Thoracic aorta (tissue), 2 donors: ENCODE measurements at regions not wholly inside any gene's neighbourhood (a gene's known extent, or its start where the extent isn't known, plus 50 kb on each side); places are given as distances from the start of the nearest gene placed in this dataset.

Experiments used
- ATAC-seq: fragments of 150-250 bp; one replicate; pipeline ENCODE4 v1.8.0; 2017; ENCODE audit warnings: low read depth; ENCODE audit not compliant: insufficient number of reproducible peaks, low FRiP score
- DNase-seq: peaks from one replicate; pipeline ENCODE4 v3.0.0-alpha.2; 2020; ENCODE audit warnings: low spot score
- H3K27ac ChIP-seq, 2 donors: fragments of 200-600 bp; sonication (generic); 1 replicate in 1 of 2; 2 replicates in 1 of 2; pipeline ENCODE4 v1.5.1; 2016; ENCODE audit warnings: mild to moderate bottlenecking in 2 of 2, moderate library complexity in 2 of 2
- H3K27me3 ChIP-seq: fragments of 200-600 bp; sonication (generic); replicated peaks from 2 replicates; pipeline ENCODE4 v1.6.0; 2016; ENCODE audit warnings: mild to moderate bottlenecking; ENCODE audit not compliant: insufficient read depth
- H3K36me3 ChIP-seq: fragments of 200-600 bp; sonication (generic); one replicate; pipeline ENCODE4 v1.5.1; 2016
- H3K4me1 ChIP-seq, 2 donors: fragments of 200-600 bp; sonication (generic); 1 replicate in 1 of 2; 2 replicates in 1 of 2; pipeline versions ENCODE4 v1.5.1 to v1.6.0; 2016; ENCODE audit warnings: low read depth in 2 of 2, mild to moderate bottlenecking in 1 of 2; ENCODE audit not compliant: control insufficient read depth in 1 of 2
- H3K4me3 ChIP-seq: fragments of 200-600 bp; sonication (generic); 2 replicates; pipeline ENCODE4 v1.5.1; 2016; ENCODE audit warnings: mild to moderate bottlenecking
- H3K9me3 ChIP-seq: fragments of 200-600 bp; sonication (generic); 2 replicates; pipeline ENCODE4 v1.5.1; 2016
- TF ChIP-seq, protein P1 (sequence below): fragments of 200-600 bp; sonication (generic); IDR thresholded peaks from one replicate; pipeline ENCODE4 v1.5.1; 2019; ENCODE audit warnings: antibody characterized with exemption

GRCh38 chr20:19019734-19020364, 192.6 kb upstream of the SLC24A3 start:
- DNase-seq (no peak), ATAC-seq (no peak)
- no peak overlapping the region for H3K27ac ChIP-seq
- no peaks in the 10 kb centered on the region for H3K27me3 ChIP-seq
- H3K4me3 ChIP-seq, result no peak overlapping the region
- TF ChIP-seq, protein P1, sequence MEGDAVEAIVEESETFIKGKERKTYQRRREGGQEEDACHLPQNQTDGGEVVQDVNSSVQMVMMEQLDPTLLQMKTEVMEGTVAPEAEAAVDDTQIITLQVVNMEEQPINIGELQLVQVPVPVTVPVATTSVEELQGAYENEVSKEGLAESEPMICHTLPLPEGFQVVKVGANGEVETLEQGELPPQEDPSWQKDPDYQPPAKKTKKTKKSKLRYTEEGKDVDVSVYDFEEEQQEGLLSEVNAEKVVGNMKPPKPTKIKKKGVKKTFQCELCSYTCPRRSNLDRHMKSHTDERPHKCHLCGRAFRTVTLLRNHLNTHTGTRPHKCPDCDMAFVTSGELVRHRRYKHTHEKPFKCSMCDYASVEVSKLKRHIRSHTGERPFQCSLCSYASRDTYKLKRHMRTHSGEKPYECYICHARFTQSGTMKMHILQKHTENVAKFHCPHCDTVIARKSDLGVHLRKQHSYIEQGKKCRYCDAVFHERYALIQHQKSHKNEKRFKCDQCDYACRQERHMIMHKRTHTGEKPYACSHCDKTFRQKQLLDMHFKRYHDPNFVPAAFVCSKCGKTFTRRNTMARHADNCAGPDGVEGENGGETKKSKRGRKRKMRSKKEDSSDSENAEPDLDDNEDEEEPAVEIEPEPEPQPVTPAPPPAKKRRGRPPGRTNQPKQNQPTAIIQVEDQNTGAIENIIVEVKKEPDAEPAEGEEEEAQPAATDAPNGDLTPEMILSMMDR, result no peak
- H3K4me1 ChIP-seq, result peaks cover 6 to 8% of the 10 kb centered on the region in 2 donors
- H3K9me3 ChIP-seq, result no peaks in the 10 kb centered on the region
- no peaks in the 10 kb centered on the region for H3K36me3 ChIP-seq

- no peak for ATAC-seq
- Histone ChIP-seq H3K9me3 (no peaks in the 10 kb centered on the region), H3K4me3 (no peak overlapping the region), H3K27me3 (no peaks in the 10 kb centered on the region), H3K36me3 (no peaks in the 10 kb centered on the region), H3K4me1 (peaks cover 13 to 25% of the 10 kb centered on the region in 2 donors), H3K27ac (no peak overlapping the region)
- TF ChIP-seq, protein P1, result no peak
- DNase-seq, result no peak
These were observed 190.9 kb upstream of the SLC24A3 start for GRCh38 chr20:19021406-19022117.

DNA sequence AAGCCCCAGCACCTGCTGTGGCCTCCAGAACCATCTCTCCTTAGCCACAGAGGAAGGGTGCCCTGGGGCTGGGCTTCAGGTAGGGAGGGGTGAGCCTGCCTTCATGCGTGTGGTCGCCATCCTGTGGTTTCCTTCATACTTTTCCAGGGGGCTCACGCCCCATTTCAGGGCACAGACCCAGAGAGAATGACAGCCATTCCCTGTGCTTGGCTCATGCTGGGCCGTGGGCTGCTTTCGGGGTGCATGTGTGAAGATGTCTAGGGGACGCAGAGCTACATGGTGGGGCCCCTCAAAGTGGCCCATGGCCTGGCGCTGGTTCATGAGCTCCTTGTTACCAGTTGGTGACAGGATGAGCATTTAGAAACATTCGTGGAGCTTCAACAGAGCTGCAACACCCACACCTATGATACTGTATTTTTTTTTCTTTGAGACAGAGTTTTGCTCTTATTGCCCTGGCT, 190.3 kb upstream of the SLC24A3 start:
- Histone ChIP-seq H3K4me3 (no peak overlapping the region), H3K27ac (no peak overlapping the region), H3K36me3 (no peaks in the 10 kb centered on the region), H3K9me3 (no peaks in the 10 kb centered on the region), H3K27me3 (no peaks in the 10 kb centered on the region), H3K4me1 (peaks cover 18 to 31% of the 10 kb centered on the region in 2 donors)
- DNase-seq (no peak), ATAC-seq (no peak)
- TF ChIP-seq, protein P1, result no peak

DNA sequence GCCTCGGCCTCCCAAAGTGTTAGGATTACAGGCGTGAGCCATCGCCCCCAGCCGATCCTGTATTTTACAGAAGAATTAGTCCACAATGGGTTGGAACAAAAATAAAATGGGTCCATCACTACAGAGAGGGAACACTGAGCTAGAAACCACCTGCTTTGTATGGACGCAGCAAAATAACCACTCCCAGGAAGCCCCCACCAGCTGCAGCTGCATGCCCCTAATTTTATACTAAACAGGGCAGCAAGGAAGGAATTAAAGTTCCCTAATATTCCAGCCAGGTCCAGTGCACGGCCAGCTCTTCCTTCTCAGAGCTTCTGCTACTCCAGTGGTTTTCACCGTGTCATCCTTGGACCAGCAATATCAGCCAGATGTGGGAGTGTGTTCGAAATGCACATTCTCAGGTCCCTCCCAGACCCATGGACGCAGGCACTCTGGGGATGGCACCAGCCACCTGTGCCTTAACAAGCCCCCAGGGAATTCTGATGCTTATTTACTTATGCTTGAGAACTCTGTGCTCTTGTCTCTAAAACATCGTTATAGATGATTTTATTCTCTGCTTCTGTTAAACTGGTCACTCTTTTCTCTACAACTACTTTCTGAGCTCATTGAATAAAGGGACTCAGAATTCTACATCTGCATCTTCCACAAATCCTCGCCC, 189.5 kb upstream of the SLC24A3 start:
- no peak overlapping the region for H3K27ac ChIP-seq
- no peaks in the 10 kb centered on the region for H3K27me3 ChIP-seq
- H3K4me3 ChIP-seq, result no peak overlapping the region
- no peaks in the 10 kb centered on the region for H3K36me3 ChIP-seq
- H3K4me1 ChIP-seq, result peaks cover 18 to 32% of the 10 kb centered on the region in 2 donors
- ATAC-seq, result no peak
- no peaks in the 10 kb centered on the region for H3K9me3 ChIP-seq
- no peak for DNase-seq
- TF ChIP-seq, protein P1, result no peak
